ENCODE measurements at regions not wholly inside any gene's neighbourhood (a gene's known extent, or its start where the extent isn't known, plus 50 kb on each side); places are given as distances from the start of the nearest gene placed in this dataset.

DNA sequence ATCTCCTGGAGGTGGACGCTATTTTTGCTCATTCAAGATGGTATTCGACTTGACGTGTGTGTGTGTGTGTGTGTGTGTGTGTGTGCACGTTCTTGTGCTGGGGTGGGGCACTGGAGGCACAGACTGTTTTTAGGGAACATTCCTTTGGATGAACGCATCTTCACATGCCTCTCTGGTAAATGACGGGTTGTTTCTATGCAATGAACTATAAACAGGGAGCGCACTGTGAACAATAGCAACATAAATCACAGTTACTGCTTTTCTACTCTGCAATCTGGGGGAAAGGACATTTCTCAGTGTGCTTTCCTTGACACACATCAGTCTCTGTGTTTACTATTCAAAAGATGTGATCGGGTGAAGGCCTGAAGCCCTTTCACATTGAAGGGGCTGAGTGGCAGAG lies 120.1 kb upstream of the PITRM1 start:
- no peak overlapping the region for H3K27ac Mint-ChIP-seq
- H3K4me3 ChIP-seq (ENCODE audit: control extremely low read depth in 1 of 5, extremely low read depth in 1 of 5, insufficient read depth in 1 of 5, low read depth in 2 of 5, low read length in 4 of 5) = no peak overlapping the region
- no peaks in the 10 kb centered on the region for H3K27me3 ChIP-seq (replicated peaks in 1 of 4; ENCODE audit: control extremely low read depth in 1 of 4, control insufficient read depth in 3 of 4, insufficient read depth in 4 of 4, low read length in 3 of 4)
- no peak overlapping the region for H3K4me2 ChIP-seq (replicated peaks; ENCODE audit: low read depth, low read length, poor library complexity, severe bottlenecking)
- CTCF ChIA-PET = interaction anchor here (0.7 kb wide), 1 partner anchor 31 kb away, joined by 3 read pairs; no protein-coding TSS in a partner anchor
- no peaks in the 10 kb centered on the region for H3K9me3 Mint-ChIP-seq (ENCODE audit: insufficient read depth)
- no peaks in the 10 kb centered on the region for H3K9me3 ChIP-seq (ENCODE audit: control extremely low read depth in 1 of 3, control insufficient read depth in 2 of 3, insufficient read depth in 1 of 3, low read length in 2 of 3)
- 96% methylated on average over 7 of the region's 8 CpGs for WGBS (ENCODE audit: insufficient coverage)
- ATAC-seq (ENCODE audit: low read depth) = no peak
- DNase-seq = no peak
- intact Hi-C loops (cut with micrococcal nuclease) = no loop called here
- H3K79me2 ChIP-seq (ENCODE audit: control insufficient read depth, insufficient read depth, low read length) = no peaks in the 10 kb centered on the region
- no peak for TF ChIP-seq CTCF (IDR thresholded peaks at IDR 0.05)
- no peak overlapping the region for H2AFZ ChIP-seq (ENCODE audit: insufficient read depth, low read depth, low read length, poor library complexity, severe bottlenecking)
- POLR2A ChIA-PET = no interaction called here
- H3K27me3 Mint-ChIP-seq = peaks cover 10% of the 10 kb centered on the region
- H3K4me3 Mint-ChIP-seq = no peak overlapping the region
- no peaks in the 10 kb centered on the region for H3K4me1 ChIP-seq (ENCODE audit: control insufficient read depth in 2 of 2, insufficient read depth in 2 of 2, low read length in 2 of 2)
- no peak overlapping the region for H3K9ac ChIP-seq (ENCODE audit: low read length)
- H3K27ac ChIP-seq (ENCODE audit: low read length in 2 of 2) = no peak overlapping the region
- H3K4me1 Mint-ChIP-seq = no peaks in the 10 kb centered on the region
- H3K36me3 ChIP-seq (replicated peaks in 1 of 2; ENCODE audit: control extremely low read depth in 1 of 2, control insufficient read depth in 1 of 2, extremely low read depth in 1 of 2, insufficient read depth in 2 of 2, low read length in 1 of 2) = no peaks in the 10 kb centered on the region
- H4K20me1 ChIP-seq (ENCODE audit: control insufficient read depth, insufficient read depth, low read length, poor library complexity, severe bottlenecking) = no peaks in the 10 kb centered on the region

- H3K4me3 ChIP-seq (ENCODE audit: control extremely low read depth in 1 of 5, extremely low read depth in 1 of 5, insufficient read depth in 1 of 5, low read depth in 2 of 5, low read length in 4 of 5) = no peak overlapping the region
- CTCF ChIA-PET = no interaction called here
- Mint-ChIP-seq H3K27me3 (peaks cover 7% of the 10 kb centered on the region), H3K4me3 (no peak overlapping the region), H3K27ac (no peak overlapping the region), H3K9me3 (ENCODE audit: insufficient read depth) (no peaks in the 10 kb centered on the region), H3K4me1 (no peaks in the 10 kb centered on the region)
- intact Hi-C loops (cut with micrococcal nuclease) = no loop called here
- no peaks in the 10 kb centered on the region for H3K79me2 ChIP-seq (ENCODE audit: control insufficient read depth, insufficient read depth, low read length)
- POLR2A ChIA-PET = no interaction called here
- DNase-seq = no peak
- no peak overlapping the region for H3K4me2 ChIP-seq (replicated peaks; ENCODE audit: low read depth, low read length, poor library complexity, severe bottlenecking)
- H3K4me1 ChIP-seq (ENCODE audit: control insufficient read depth in 2 of 2, insufficient read depth in 2 of 2, low read length in 2 of 2) = no peaks in the 10 kb centered on the region
- no peak for TF ChIP-seq EZH2 (IDR thresholded peaks at IDR 0.05; ENCODE audit: borderline replicate concordance, insufficient read depth, low read depth, low read length, poor library complexity, severe bottlenecking)
- TF ChIP-seq CTCF (IDR thresholded peaks at IDR 0.05) = no peak
- no peaks in the 10 kb centered on the region for H3K27me3 ChIP-seq (replicated peaks in 1 of 4; ENCODE audit: control extremely low read depth in 1 of 4, control insufficient read depth in 3 of 4, insufficient read depth in 4 of 4, low read length in 3 of 4)
- ATAC-seq (ENCODE audit: low read depth) = no peak
- 77% methylated on average over 12 of the region's 12 CpGs for WGBS (ENCODE audit: insufficient coverage)
- peaks cover 0 to 1% (median 0%) of the 10 kb centered on the region in 3 donors for H3K9me3 ChIP-seq (ENCODE audit: control extremely low read depth in 1 of 3, control insufficient read depth in 2 of 3, insufficient read depth in 1 of 3, low read length in 2 of 3)
- H4K20me1 ChIP-seq (ENCODE audit: control insufficient read depth, insufficient read depth, low read length, poor library complexity, severe bottlenecking) = no peaks in the 10 kb centered on the region
- no peak overlapping the region for H2AFZ ChIP-seq (ENCODE audit: insufficient read depth, low read depth, low read length, poor library complexity, severe bottlenecking)
- no peak overlapping the region for H3K27ac ChIP-seq (ENCODE audit: low read length in 2 of 2)
- no peaks in the 10 kb centered on the region for H3K36me3 ChIP-seq (replicated peaks in 1 of 2; ENCODE audit: control extremely low read depth in 1 of 2, control insufficient read depth in 1 of 2, extremely low read depth in 1 of 2, insufficient read depth in 2 of 2, low read length in 1 of 2)
- no peak overlapping the region for H3K9ac ChIP-seq (ENCODE audit: low read length)
Observed at GRCh38 chr10:3290550-3290949, 118.0 kb upstream of the PITRM1 start.

Data from B cell (primary cell).